Tibial nerve (tissue), 4 donors: ENCODE measurements at regions not wholly inside any gene's neighbourhood (a gene's known extent, or its start where the extent isn't known, plus 50 kb on each side); places are given as distances from the start of the nearest gene placed in this dataset.

ENCODE experiments used
- DNase-seq, 2 donors: peaks; one replicate each; pipeline ENCODE4 v3.0.0-alpha.2; 2019; ENCODE audit warnings: low spot score in 2 of 2
- H3K27ac ChIP-seq, 4 donors: fragments of 200-600 bp; sonication (generic) in 3 of 4; one replicate each; pipeline ENCODE4 v1.5.1; 2017 to 2019; ENCODE audit warnings: mild to moderate bottlenecking in 1 of 4
- H3K27me3 ChIP-seq, 2 donors: fragments of 200-600 bp; sonication (generic) in 1 of 2; one replicate each; pipeline versions ENCODE4 v1.5.1 to v1.6.0; 2017 to 2019
- H3K36me3 ChIP-seq, 3 donors: fragments of 200-600 bp; sonication (generic); one replicate each; pipeline ENCODE4 v1.5.1; 2018 to 2019
- H3K4me1 ChIP-seq, 4 donors: fragments of 200-600 bp; sonication (generic) in 3 of 4; one replicate each; pipeline ENCODE4 v1.5.1; 2017 to 2019
- H3K4me3 ChIP-seq, 4 donors: fragments of 200-600 bp; sonication (generic) in 3 of 4; one replicate each; pipeline ENCODE4 v1.5.1; 2017 to 2019; ENCODE audit warnings: mild to moderate bottlenecking in 1 of 4, moderate library complexity in 1 of 4
- H3K9me3 ChIP-seq, 4 donors: fragments of 200-600 bp; sonication (generic) in 3 of 4; one replicate each; pipeline ENCODE4 v1.5.1; 2017 to 2019
- CTCF ChIP-seq, 5 experiments: fragments of 200-600 bp in 3 of 5; fragments of 450-650 bp in 2 of 5; sonication (generic) in 3 of 5; IDR thresholded peaks; one replicate each; pipeline ENCODE4 v1.5.1; 2016 to 2019; ENCODE audit warnings: antibody characterized with exemption in 5 of 5, mild to moderate bottlenecking in 3 of 5, moderate library complexity in 2 of 5
- EP300 ChIP-seq, 2 donors: sonication (generic); formaldehyde crosslinking; IDR thresholded peaks; one replicate each; pipeline ENCODE4 v1.6.1; 2017; ENCODE audit warnings: antibody characterized with exemption in 2 of 2, mild to moderate bottlenecking in 1 of 2
- POLR2A ChIP-seq, 2 donors: fragments of 450-650 bp; IDR thresholded peaks; one replicate each; pipeline ENCODE4 v1.6.1; 2017; ENCODE audit warnings: antibody characterized with exemption in 2 of 2, mild to moderate bottlenecking in 2 of 2, moderate library complexity in 2 of 2
- WGBS, 2 donors: methylation state at CpG; one replicate each; pipeline ENCODE4 v1.1.5; 2018; 5-methylcytosine and 5-hydroxymethylcytosine counted together

- 90 to 100% methylated on average over 1 of the region's 1 CpG for WGBS, 2 donors
- H3K36me3 ChIP-seq: no peaks in the 10 kb centered on the region
- TF ChIP-seq EP300 (IDR thresholded peaks at IDR 0.05): no peak
- TF ChIP-seq CTCF (IDR thresholded peaks at IDR 0.05): no peak
- TF ChIP-seq POLR2A (IDR thresholded peaks at IDR 0.05): no peak
- H3K27ac ChIP-seq: no peak overlapping the region
- H3K27me3 ChIP-seq: no peaks in the 10 kb centered on the region
- no peak for DNase-seq
- no peaks in the 10 kb centered on the region for H3K4me1 ChIP-seq
- no peak overlapping the region for H3K4me3 ChIP-seq
- peaks cover 0 to 5% (median 0%) of the 10 kb centered on the region in 4 donors for H3K9me3 ChIP-seq
Measured at GRCh38 chr9:30519166-30519565, 1865.3 kb upstream of the ACO1 start.

GRCh38 chr9:30519756-30520155, 1864.7 kb upstream of the ACO1 start:
- Histone ChIP-seq H3K9me3 (peaks cover 0 to 2% (median 0%) of the 10 kb centered on the region in 4 donors), H3K36me3 (no peaks in the 10 kb centered on the region), H3K4me1 (no peaks in the 10 kb centered on the region), H3K4me3 (no peak overlapping the region), H3K27ac (no peak overlapping the region), H3K27me3 (no peaks in the 10 kb centered on the region)
- WGBS, 2 donors: 60 to 68% methylated on average over 2 of the region's 2 CpGs
- TF ChIP-seq CTCF (IDR thresholded peaks at IDR 0.05) (no peak), EP300 (IDR thresholded peaks at IDR 0.05) (no peak), POLR2A (IDR thresholded peaks at IDR 0.05) (no peak)
- no peak for DNase-seq

- H3K4me1 ChIP-seq: no peaks in the 10 kb centered on the region
- no peak overlapping the region for H3K4me3 ChIP-seq
- no peak overlapping the region for H3K27ac ChIP-seq
- 94 to 99% methylated on average over 2 of the region's 2 CpGs for WGBS, 2 donors
- no peaks in the 10 kb centered on the region for H3K27me3 ChIP-seq
- H3K36me3 ChIP-seq: no peaks in the 10 kb centered on the region
- H3K9me3 ChIP-seq: no peaks in the 10 kb centered on the region
- DNase-seq: no peak
- TF ChIP-seq POLR2A (IDR thresholded peaks at IDR 0.05): no peak
- TF ChIP-seq CTCF (IDR thresholded peaks at IDR 0.05): no peak
- no peak for TF ChIP-seq EP300 (IDR thresholded peaks at IDR 0.05)
Measured at GRCh38 chr9:30522061-30522460, 1862.4 kb upstream of the ACO1 start.

- Histone ChIP-seq H3K9me3 (no peaks in the 10 kb centered on the region), H3K27ac (no peak overlapping the region), H3K4me1 (no peaks in the 10 kb centered on the region), H3K27me3 (no peaks in the 10 kb centered on the region), H3K4me3 (no peak overlapping the region), H3K36me3 (no peaks in the 10 kb centered on the region)
- no peak for DNase-seq
- 53 to 73% methylated on average over 3 of the region's 3 CpGs for WGBS, 2 donors
- no peak for TF ChIP-seq POLR2A (IDR thresholded peaks at IDR 0.05)
- TF ChIP-seq CTCF (IDR thresholded peaks at IDR 0.05): no peak
- no peak for TF ChIP-seq EP300 (IDR thresholded peaks at IDR 0.05)
Measured at GRCh38 chr9:30522486-30522885, 1862.0 kb upstream of the ACO1 start.

DNA sequence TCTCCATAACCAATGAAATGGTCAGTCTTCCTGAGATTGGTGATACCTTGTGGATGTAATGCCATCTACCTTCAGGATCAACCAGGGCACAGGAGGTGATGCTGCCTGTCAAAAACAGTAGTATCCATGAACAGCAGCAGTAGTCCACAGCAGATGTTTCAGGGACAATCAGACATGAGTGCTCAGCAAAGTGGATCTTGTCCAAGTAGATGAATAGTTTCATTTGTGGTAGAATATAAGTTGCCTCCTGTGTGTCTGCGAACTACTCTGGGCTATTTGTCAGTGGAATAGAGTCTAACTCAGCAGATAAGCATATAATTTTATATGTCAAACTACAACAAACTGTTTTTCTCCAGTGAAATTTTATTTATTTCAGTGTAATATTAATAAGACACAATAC, 1860.1 kb upstream of the ACO1 start:
- Histone ChIP-seq H3K36me3 (no peaks in the 10 kb centered on the region), H3K9me3 (no peaks in the 10 kb centered on the region), H3K27ac (no peak overlapping the region), H3K27me3 (no peaks in the 10 kb centered on the region), H3K4me3 (no peak overlapping the region), H3K4me1 (no peaks in the 10 kb centered on the region)
- TF ChIP-seq CTCF (IDR thresholded peaks at IDR 0.05) (no peak), POLR2A (IDR thresholded peaks at IDR 0.05) (no peak), EP300 (IDR thresholded peaks at IDR 0.05) (no peak)
- DNase-seq: no peak
- WGBS, 2 donors: 73 to 87% methylated on average over 1 of the region's 1 CpG
